Skeletal muscle cell (primary cell): ENCODE measurements at regions not wholly inside any gene's neighbourhood (a gene's known extent, or its start where the extent isn't known, plus 50 kb on each side); places are given as distances from the start of the nearest gene placed in this dataset.

Experiments used
- DNase-seq: peaks from one replicate; pipeline ENCODE4 v3.0.0-alpha.2; 2010; ENCODE audit warnings: low read depth
- H3K4me3 ChIP-seq: 2 replicates; pipeline ENCODE4 v1.5.1; 2011; ENCODE audit warnings: low read depth, mild to moderate bottlenecking, control low read depth, low read length, moderate library complexity

GRCh38 chr21:31397515-31397926, 53.5 kb upstream of the TIAM1 start:
- H3K4me3 ChIP-seq: no peak overlapping the region
- no peak for DNase-seq

- no peak for DNase-seq
- no peak overlapping the region for H3K4me3 ChIP-seq
Observed at GRCh38 chr21:31397030-31397429, 53.0 kb upstream of the TIAM1 start.

- no peak for DNase-seq
- no peak overlapping the region for H3K4me3 ChIP-seq
Observed at GRCh38 chr21:31396399-31396798, 52.3 kb upstream of the TIAM1 start.

- no peak for DNase-seq
- no peak overlapping the region for H3K4me3 ChIP-seq
Observed at GRCh38 chr21:31395791-31396190, 51.7 kb upstream of the TIAM1 start.

- DNase-seq: no peak
Observed at GRCh38 chr21:31395268-31395667, 51.2 kb upstream of the TIAM1 start.

GRCh38 chr21:31394309-31394708, 50.2 kb upstream of the TIAM1 start:
- H3K4me3 ChIP-seq: no peak overlapping the region
- no peak for DNase-seq

More at GRCh38 chr21:31395268-31395667, 51.2 kb upstream of the TIAM1 start:
- H3K4me3 ChIP-seq: no peak overlapping the region
